GM21619 (cell line): ENCODE measurements at regions not wholly inside any gene's neighbourhood (a gene's known extent, or its start where the extent isn't known, plus 50 kb on each side); places are given as distances from the start of the nearest gene placed in this dataset.

ENCODE experiments used
- ATAC-seq: cut with Tn5 transposase; IDR thresholded peaks from one replicate; pipeline ENCODE4 v1.9.1; 2021; ENCODE audit not compliant: unreplicated experiment

DNA sequence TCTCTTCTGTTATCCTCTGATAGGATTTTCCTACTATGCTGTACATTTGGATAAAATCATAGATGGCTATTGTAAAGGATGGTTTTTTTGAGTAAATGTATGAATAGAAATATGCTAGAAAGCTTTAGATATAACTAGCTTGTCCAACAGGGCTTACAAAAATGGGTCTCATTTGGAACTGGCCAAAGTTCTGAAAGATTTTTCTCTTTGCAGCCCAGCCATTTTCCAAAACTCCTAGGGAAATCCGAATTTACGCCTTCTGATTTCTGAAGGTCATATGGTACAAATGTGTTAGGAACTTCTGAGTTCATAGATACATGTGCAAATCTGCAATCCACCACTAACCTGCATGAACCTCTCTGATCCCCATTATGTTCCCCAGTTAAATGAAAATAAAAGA, 603.9 kb upstream of the C9orf72 start:
- ATAC-seq, result no peak

DNA sequence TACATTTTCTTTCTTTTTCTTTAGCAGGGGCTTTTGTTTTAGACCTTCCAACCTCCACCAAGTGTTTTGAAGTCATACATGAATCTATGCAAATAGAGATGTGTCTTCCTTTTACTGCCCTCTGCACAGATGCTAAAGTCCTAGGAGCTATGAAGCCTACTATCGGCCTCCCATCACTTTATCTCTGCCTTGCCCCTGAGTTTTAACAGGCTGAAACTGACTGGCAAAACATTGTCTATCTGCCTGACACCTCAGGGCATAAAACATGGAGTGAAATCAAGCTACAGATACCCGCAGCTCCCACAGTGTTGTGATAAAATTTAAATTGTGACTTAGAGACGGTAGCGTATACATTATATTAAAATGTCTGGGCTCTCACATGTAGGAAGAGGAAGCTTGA, 604.6 kb upstream of the C9orf72 start:
- ATAC-seq, result no peak

DNA sequence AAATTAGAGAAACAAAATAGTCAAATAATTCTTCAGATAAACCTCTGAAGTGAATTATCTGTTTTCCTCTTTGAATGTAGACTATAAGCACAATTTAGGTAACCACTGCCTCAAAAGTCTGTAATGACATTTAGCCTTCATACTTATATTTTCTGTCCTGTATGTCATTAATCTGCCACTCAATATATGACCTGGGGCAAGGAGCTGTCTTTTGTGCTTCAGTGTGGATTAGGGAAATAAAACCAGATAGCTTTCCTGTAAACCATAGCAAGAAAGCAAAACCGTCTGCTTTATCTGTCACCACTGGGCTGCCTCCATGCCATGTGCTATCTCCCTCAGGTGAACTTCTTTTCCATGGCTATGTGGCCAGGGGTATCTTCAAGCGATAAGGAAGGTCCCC, 606.6 kb upstream of the C9orf72 start:
- ATAC-seq, result no peak

DNA sequence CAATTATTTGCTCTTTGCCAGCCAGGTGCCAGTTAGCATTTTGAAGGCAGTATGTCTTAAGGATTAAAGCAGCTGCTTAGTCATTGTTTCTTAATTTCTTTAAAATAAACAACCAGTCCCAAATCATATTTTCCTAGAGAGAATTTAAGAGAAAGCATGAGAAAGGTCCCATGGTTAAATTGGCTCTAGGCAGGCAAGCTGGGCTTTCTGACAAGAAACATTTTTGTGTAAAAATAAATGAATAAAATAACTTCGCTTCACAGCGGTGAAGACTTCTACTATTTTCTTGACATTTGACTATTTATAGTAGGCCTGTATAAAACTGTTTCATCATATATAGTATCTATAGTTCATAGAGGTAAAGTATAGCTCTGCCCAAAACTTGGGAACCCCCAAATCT, 617.7 kb upstream of the C9orf72 start:
- ATAC-seq, result no peak

DNA sequence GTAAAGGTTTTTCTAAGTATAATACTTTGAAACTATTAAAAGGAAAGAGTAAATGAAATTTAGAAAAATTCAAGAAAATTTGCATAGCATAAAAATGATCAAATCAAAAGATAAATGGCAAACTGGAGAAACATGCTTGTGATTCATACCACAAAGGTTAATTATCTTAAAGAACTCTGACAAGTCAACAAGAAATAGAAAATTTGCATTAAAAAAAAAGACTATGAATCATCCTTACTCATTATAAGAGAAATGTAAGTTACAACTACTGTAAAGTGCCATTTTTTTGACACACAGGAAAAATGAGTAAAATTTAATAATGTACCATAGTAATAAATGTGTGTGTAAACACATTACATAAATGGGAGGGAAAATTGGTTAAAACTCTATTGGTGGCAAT, 624.4 kb upstream of the C9orf72 start:
- no peak for ATAC-seq

DNA sequence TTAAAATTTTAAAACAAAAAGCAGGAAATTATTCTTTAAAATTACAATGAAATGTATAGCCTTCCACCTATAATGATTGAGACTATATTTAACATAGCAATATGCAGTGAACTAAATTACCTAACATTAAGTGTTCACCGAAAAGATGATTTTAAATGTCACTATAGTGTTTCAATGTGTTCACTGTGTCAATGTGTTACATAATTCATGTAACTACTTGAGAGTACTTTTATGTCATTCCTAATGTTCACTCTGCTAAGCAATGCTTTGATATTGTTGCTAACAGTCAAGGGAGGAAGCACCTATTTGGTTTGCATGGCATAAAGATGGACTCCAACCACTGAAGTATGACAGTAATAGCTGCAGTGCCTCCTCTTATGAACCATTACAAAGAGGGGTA, 629.8 kb upstream of the C9orf72 start:
- ATAC-seq, result no peak

DNA sequence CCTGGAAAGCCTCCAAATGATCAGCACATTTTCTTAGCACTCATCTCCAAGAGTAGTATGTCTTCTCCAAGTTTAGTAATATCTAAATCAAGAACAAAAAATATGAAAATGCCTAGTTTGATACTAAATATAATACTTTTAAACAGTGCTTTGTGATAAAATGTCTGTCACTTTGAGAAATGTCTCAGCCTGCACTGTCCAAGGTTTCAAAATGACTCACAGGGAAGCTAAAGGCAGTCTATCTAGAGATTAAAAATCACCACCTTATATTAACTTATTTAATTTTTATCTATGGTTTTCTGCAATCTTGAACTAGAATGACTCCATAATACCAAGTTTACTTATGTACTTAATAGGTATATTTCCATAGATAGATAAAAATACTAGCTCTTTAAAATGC, 633.0 kb upstream of the C9orf72 start:
- no peak for ATAC-seq

DNA sequence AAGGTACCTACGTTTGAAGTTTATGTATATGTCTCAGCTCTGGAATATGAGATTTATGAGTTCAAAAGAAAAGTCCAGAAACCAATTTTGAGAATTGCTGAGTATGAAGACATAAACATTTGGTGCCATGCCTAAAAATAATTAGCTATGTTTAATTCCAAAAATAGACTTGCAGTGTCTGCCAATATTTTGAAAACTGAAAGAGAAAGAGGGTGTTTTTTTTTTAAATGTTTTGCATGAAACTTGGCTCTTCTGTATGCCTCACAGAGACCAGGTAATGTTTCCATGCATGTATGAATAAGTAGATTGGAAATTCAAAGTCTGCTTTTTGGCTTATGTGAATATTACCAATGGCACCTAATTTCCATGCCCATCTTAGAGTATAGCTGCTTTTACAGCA, 634.4 kb upstream of the C9orf72 start:
- no peak for ATAC-seq

DNA sequence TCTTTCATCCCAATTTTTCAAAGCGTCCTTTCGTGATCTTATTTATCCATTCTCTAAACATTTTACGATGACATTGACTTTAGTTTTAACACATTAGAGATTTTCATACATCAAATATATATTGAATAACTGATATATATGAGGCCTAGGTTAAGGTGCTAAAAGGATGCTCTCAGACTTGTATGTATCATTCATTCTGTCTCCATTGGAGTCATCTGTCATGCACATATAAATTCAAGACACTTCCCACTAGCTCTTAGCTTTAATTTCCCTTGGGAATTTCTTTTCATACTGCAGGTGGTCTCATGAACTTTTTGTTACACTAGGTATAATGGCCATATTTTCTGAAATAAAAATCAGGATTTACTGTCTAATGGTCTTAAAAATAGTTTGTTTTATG, 635.8 kb upstream of the C9orf72 start:
- no peak for ATAC-seq

DNA sequence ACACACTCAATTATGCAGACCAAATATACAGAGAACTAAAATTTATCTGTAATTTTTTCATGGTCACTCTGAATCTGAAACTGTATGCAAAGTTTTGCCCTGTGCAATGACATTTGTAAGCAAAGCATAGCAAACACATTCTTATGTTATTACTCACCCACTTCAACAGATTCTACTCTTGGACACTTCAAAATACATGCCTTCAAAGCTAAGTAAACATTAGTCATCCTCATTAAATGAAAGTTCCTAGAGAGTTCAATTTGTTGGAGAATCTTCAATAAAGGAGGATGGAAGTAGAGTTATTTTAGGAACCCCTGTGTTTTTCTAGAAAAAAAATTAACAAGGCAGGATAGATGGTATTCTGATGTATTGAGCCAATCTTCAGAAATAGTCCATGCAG, 639.7 kb upstream of the C9orf72 start:
- ATAC-seq, result no peak

DNA sequence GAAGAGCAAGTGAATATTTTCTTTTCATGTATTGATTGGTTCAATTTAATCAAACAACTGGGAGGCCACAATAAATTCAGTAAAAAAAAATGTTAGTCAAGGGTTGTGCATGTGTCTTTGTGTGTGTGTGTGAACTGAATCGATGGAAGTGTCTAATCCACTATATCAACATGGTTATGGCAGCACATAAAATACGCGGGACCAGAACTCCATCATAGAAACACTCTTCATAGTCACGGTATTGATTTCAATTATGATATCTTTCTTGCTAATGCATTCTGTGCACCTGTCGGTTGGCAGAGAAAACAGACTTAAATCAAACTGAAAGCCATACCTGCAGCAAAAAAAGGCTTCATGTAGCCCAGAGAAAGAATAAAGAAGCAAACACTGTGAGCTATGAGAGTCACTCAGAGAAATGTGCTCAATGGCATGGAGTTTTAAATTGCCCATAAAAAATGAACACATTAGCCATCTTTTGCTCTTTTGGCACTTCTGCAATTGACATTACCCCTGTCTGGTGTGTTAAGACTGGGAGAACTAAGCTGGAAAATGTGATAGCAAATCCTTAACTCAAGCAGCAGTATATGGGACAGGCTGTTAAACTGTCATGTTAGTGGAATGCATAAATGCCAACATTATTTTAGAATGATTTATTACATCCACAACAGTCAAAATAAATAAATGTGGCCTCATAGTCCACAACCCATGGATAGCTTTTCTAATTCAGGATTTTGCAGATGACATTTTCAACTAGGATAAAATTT, 642.4 kb upstream of the C9orf72 start:
- ATAC-seq, result no peak

DNA sequence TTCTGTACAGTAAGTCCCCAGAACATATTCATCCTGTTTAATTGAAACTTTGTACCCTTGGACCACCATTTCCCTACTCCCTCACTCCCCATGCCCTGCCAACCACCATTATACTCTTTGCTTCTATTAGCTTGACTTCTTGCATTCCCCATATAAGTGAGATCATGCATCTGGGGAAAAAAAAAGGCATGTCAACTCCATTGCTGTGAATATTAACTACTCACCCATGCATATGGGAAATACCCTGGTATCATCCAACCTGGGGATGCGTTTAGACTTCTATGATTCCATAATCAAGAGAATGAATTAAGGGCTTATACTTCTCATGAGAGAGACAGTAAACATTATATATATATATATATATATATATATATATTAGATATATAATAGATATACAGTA, 659.4 kb upstream of the C9orf72 start:
- ATAC-seq, result no peak

DNA sequence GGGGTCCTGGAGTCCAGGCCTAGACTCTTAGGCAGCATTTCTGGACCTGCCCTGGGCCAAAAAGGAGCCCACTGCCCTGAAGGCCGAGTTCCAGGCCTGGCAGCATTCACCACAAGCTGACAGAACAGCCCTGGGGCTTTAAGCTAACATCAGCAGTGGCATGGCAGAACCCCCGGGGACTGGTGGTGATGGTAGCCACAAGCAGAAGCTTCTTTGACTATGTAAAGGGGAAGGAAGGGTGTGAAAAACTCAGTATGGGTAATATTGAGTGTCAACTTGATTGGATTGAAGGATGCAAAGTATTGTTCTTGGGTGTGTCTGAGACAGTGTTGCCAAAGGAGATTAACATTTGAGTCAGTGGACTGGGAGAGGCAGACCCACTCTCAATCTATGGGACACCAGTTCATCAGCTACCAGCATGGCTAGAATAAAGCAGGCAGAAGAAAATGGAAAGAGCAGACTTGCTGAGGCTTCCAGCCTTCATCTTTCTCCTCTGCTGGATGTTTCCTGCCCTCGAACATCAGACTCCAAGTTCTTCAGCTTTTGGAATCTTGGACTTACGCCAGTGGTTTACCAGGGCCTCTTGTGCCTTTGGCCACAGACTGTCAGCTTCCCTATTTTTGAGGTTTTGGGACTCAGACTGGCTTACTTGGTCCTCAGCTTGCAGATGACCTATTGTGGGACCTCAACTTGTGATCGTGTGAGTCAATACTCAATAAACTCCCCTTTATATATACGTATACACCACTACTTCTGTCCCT, 661.0 kb upstream of the C9orf72 start:
- no peak for ATAC-seq

DNA sequence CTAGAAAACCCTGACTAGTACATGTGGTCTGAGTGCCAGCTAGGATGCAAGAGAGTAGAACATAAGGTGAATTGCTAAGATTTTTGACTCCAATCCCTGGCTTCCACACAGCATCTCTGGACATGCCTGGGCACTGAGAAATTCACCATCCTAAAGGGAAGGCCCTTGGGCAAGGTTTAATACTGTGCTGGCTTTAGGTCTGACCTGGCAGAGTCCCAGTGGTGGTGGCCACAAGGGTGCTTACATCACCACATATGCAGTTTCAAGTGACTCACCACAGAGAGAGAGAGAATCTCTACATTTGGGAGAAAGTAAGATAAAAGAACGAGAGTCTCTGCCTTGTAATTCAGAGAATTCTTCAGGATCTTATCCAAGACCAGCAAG, 661.6 kb upstream of the C9orf72 start:
- ATAC-seq, result no peak

DNA sequence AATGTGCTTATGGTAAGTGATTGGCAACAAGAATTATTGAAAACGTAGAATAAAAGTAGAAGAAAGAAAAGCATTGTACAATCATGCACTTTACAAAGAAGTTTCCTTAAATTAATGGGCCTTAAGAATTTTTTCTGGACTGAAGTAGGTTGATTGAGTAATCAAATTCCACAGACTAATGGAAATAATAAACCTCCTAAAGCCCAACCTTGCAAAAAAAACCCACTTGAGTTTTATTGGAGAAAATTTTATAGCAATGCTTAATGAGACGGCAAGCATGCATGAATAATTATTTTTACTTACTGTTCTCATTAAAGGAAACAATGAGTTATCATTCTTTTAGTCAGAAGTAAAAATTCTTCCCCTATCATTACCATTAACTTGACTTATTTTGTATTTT, 676.1 kb upstream of the C9orf72 start:
- no peak for ATAC-seq

DNA sequence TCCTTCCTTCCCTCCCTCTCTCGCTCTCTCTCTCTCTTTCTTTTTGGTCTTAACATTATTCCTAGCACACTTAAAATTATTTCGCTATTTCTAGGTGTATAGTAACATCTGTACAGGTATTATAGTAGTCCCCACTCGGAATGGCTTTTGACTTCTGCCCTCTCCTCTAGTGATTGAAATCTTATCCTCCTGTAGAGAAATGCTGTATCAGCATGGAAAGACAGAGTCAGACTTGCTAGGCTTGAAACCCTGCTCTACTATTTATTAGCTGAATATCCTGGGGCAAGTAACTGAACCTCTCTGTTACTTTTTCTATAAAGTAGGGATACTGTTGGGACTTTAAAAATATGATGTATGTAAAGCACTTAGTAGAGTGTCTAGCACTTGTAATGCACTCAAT, 681.9 kb upstream of the C9orf72 start:
- no peak for ATAC-seq

DNA sequence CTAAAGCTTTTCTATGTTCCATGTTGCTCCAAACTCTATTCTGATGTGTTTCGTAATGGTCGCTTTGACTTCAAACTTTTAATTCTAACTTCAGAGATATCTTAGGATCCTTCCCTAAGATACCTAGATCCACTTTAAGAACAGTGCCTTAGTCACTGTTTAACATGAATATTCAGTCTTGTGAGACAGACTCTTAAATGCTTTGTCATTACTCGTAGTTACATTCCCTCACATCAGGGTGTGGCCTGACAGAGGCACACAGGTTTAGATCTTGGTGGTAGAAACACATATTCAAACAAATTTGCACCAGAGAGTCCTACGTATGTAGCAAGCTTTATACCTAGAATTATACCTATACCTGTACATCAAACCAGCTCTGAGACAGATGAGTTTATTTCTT, 687.0 kb upstream of the C9orf72 start:
- ATAC-seq, result no peak

DNA sequence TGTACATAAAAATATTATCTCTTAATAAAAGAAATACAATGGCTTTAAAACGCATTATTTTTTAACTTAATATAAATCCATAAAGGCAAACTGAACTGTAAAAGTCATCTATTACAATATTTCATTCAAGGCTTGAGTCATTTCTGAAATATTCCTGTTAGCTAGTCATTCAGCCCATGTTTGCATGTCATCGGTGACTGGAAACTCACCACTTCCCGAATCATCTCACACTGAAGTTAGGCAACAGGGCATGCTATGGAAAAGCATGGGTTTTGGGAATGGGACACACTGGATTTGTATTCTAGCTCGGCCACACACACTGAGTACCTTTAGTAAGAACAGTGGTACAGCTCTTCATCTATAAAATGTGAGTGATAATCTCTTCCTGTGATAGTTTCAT, 691.1 kb upstream of the C9orf72 start:
- ATAC-seq, result no peak

DNA sequence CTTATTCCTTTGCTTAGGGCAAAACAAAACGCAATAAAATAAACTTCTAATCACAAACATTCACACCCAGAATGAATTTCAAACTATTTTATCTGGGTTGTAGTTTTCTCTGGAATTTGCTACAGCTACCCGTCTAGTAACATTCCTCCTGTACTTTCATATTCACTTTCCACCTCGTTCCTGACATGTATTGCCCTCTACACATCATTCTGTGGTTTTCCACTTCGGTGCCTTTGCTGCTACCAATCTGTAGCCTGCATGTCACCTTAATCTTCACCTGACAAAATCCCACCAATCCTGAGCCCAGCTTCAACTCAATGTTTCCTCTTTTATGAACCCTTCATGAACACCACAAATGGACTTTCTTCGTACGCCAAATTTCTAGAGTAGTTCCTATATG, 694.1 kb upstream of the C9orf72 start:
- no peak for ATAC-seq

DNA sequence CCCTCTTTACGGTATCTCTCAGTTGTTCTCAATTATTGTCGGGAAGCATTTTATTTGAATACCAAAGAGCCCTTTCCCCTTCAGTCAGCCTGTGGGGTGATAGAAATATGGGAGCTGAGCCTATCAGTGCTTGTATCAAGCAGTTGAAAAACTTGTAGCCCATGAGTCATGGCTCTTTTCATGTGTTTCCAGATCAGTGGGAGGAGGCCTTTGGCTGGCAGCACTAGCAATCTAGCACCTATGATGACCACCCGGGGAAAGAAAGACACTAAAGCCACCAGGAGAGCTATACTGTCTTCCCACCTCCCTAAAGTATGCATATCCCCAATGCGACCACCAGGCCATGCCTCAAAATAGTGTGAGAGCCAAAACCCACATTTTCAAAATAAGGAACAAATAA, 696.9 kb upstream of the C9orf72 start:
- ATAC-seq, result no peak

DNA sequence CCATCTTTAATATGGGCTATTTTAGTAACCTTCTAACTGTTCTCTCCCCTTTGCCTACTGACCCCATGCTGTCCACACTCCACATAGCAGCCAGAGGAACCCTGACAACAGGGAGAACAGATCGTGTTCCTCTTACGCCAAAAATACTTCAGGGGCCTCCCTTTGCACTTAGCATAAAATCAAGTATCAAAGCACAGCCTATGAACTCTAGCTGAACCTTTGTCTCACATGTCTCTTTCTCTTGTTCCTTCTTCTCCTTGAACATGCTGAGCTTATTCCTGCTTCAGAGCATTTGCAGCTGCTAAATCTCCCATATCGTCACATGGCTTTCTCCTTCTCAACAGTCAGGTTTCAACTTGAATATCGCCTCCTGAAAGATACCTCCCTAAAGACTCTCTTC, 698.8 kb upstream of the C9orf72 start:
- no peak for ATAC-seq

DNA sequence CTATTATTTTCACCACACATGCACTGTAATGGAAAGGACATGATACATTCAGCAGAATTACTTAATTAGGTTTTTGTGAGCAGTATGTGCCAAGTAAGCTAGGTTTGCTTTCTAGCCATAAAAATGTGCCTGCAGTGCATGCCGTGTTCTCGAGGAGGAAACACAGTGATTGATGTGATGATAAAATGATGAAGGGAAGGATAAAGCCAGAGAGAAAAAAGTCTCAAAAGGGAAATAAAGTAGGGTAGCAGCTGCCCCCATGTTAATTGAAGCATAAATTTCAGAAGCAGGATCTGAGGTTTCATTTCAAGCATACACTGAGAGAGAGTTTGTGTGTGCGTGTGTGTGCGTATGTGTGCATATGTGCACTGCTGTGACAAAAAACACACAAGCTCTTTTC, 714.2 kb upstream of the C9orf72 start:
- ATAC-seq, result no peak

DNA sequence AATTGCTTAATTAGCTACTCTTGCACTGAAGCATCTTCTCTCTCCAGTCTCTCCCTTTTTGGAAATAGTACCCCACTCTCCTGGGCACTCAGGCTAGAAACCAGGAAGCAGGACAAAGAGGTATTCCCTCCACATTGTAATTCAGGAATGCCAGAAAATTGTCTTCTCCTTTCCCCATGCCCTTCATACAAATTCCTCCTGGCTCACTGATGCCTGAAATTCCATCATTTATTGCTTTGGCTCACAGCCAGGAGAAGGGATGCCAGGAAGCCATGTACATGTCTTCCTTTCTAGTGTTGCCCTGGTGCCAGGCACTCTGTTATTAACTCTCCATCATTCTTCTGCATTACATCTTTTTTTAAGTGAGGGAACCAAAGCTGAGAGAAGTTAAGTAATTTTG, 716.5 kb upstream of the C9orf72 start:
- no peak for ATAC-seq
